GM12892 (cell line): ENCODE measurements at regions not wholly inside any gene's neighbourhood (a gene's known extent, or its start where the extent isn't known, plus 50 kb on each side); places are given as distances from the start of the nearest gene placed in this dataset.

ENCODE experiments used
- POLR2A ChIP-seq: IDR thresholded peaks from 2 replicates; pipeline ENCODE4 v1.6.1; 2011; ENCODE audit warnings: low read depth, low read length, control low read depth
- POLR2AphosphoS5 ChIP-seq: IDR thresholded peaks from 2 replicates; pipeline ENCODE4 v1.6.1; 2011; ENCODE audit warnings: low read depth, low read length, control low read depth
- TAF1 ChIP-seq: IDR thresholded peaks from 2 replicates; pipeline ENCODE4 v1.6.1; 2011; ENCODE audit warnings: low read depth, mild to moderate bottlenecking, control low read depth, low read length, borderline replicate concordance

DNA sequence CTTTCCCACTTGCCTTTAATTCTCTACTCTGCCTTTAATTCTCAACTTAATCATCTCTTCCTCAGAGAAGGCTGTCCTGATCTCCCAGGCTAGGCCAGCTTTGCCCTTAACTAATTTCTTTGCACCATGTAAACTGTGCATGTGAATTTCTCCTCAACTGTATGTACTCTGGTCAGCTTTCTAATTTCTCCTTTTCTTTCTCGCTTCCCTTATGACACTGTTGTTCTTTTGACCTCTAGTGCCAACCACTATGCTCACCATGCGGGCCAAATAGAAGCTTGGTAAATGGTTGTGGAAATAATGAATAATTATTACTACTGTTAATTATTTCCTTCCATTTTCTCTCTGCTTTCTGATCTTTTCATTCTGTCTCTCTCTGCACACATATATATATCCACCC, 269.0 kb upstream of the CRBN start:
- TF ChIP-seq POLR2A (no peak), POLR2AphosphoS5 (no peak), TAF1 (no peak)
